ENCODE measurements at regions not wholly inside any gene's neighbourhood (a gene's known extent, or its start where the extent isn't known, plus 50 kb on each side); places are given as distances from the start of the nearest gene placed in this dataset.

GRCh38 chr1:239583536-239583935 lies 197.2 kb downstream of the CHRM3 start:
- no peak for TF ChIP-seq CTCF (conservative IDR thresholded peaks at IDR 0.05)
- no peak for TF ChIP-seq EZH2 (IDR thresholded peaks at IDR 0.05; ENCODE audit: low read depth)

Data from PC-9 (cell line).